ENCODE measurements at regions not wholly inside any gene's neighbourhood (a gene's known extent, or its start where the extent isn't known, plus 50 kb on each side); places are given as distances from the start of the nearest gene placed in this dataset.

- Mint-ChIP-seq H3K4me3 (peak overlapping the region; percentile 51 to 82 (median 70)), H3K4me1 (peaks cover 0 to 22% (median 5%) of the 10 kb centered on the region in 4 donors), H3K27me3 (no peaks in the 10 kb centered on the region), H3K36me3 (no peaks in the 10 kb centered on the region), H3K9me3 (peaks cover 0 to 5% (median 1%) of the 10 kb centered on the region in 8 donors), H3K27ac (peak overlapping the region in 4 of 7 donors; percentile 30 to 72 (median 49))
- intact Hi-C loops (cut with micrococcal nuclease): no loop called here
- DNase-seq: peak in 1 of 5 donors; percentile 1
- Histone ChIP-seq H3K27me3 (ENCODE audit: insufficient read depth, low read length) (no peaks in the 10 kb centered on the region), H3K9me3 (ENCODE audit: control insufficient read depth in 1 of 2, low read length in 2 of 2) (no peaks in the 10 kb centered on the region), H3K27ac (ENCODE audit: low read depth, low read length) (no peak overlapping the region), H3K36me3 (ENCODE audit: insufficient read depth, low read length) (no peaks in the 10 kb centered on the region), H3K4me3 (ENCODE audit: low read length in 2 of 2) (no peak overlapping the region), H3K4me1 (ENCODE audit: insufficient read depth, low read length) (no peaks in the 10 kb centered on the region)
- ChIA-PET CTCF (ENCODE audit: partially characterized antibody) (no interaction called here), POLR2A (ENCODE audit: partially characterized antibody) (no interaction called here)
Observed at GRCh38 chr2:4673025-4673489, 969.7 kb downstream of the DCDC2C start.

DNA sequence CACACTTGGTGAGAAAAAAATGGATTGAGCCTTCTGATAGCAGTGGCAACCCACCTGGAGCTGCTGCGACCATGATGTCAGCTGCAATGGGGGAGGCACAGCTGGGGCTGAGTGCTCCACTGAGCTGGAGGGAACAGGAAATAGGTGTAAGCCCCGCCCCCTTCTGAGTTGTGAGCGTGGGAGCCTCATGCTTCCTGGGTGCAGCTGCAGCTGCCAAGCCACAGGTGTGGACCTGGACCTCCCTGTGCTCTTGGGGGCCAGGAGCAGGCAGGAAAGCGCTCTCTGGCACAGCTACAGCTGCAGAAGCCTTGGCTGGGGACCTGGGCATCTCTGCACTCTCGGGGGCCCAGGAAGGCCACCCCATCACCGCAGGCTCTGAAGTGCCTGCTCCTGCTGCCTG, 970.6 kb downstream of the DCDC2C start:
- intact Hi-C loops (cut with micrococcal nuclease): no loop called here
- peak in 3 of 5 donors; percentile 1 to 14 (median 14) for DNase-seq
- no peaks in the 10 kb centered on the region for H3K9me3 ChIP-seq (ENCODE audit: control insufficient read depth in 1 of 2, low read length in 2 of 2)
- CTCF ChIA-PET (ENCODE audit: partially characterized antibody): no interaction called here
- H3K27ac ChIP-seq (ENCODE audit: low read depth, low read length): no peak overlapping the region
- no peaks in the 10 kb centered on the region for H3K27me3 ChIP-seq (ENCODE audit: insufficient read depth, low read length)
- H3K4me1 ChIP-seq (ENCODE audit: insufficient read depth, low read length): no peaks in the 10 kb centered on the region
- POLR2A ChIA-PET (ENCODE audit: partially characterized antibody): no interaction called here
- Mint-ChIP-seq H3K36me3 (no peaks in the 10 kb centered on the region), H3K4me3 (peak overlapping the region in 7 of 8 donors; percentile 33 to 72 (median 64)), H3K9me3 (peaks cover 0 to 4% (median 1%) of the 10 kb centered on the region in 8 donors), H3K27me3 (no peaks in the 10 kb centered on the region), H3K27ac (peak overlapping the region in 3 of 7 donors; percentile 62 to 82 (median 79)), H3K4me1 (peaks cover 0 to 22% (median 5%) of the 10 kb centered on the region in 4 donors)
- H3K4me3 ChIP-seq (ENCODE audit: low read length in 2 of 2): no peak overlapping the region
- no peaks in the 10 kb centered on the region for H3K36me3 ChIP-seq (ENCODE audit: insufficient read depth, low read length)

GRCh38 chr2:4675295-4675694, 971.9 kb downstream of the DCDC2C start:
- CTCF ChIA-PET (ENCODE audit: partially characterized antibody): no interaction called here
- no peak overlapping the region for H3K4me3 Mint-ChIP-seq
- no peaks in the 10 kb centered on the region for H3K4me1 ChIP-seq (ENCODE audit: insufficient read depth, low read length)
- H3K9me3 ChIP-seq (ENCODE audit: control insufficient read depth in 1 of 2, low read length in 2 of 2): no peaks in the 10 kb centered on the region
- H3K27ac Mint-ChIP-seq: no peak overlapping the region
- no peaks in the 10 kb centered on the region for H3K36me3 Mint-ChIP-seq
- intact Hi-C loops (cut with micrococcal nuclease): no loop called here
- peaks cover 0 to 22% (median 5%) of the 10 kb centered on the region in 4 donors for H3K4me1 Mint-ChIP-seq
- no peak overlapping the region for H3K4me3 ChIP-seq (ENCODE audit: low read length in 2 of 2)
- H3K27me3 Mint-ChIP-seq: no peaks in the 10 kb centered on the region
- POLR2A ChIA-PET (ENCODE audit: partially characterized antibody): no interaction called here
- no peaks in the 10 kb centered on the region for H3K27me3 ChIP-seq (ENCODE audit: insufficient read depth, low read length)
- no peaks in the 10 kb centered on the region for H3K36me3 ChIP-seq (ENCODE audit: insufficient read depth, low read length)
- peaks cover 0 to 6% (median 4%) of the 10 kb centered on the region in 8 donors for H3K9me3 Mint-ChIP-seq
- no peak for DNase-seq
- no peak overlapping the region for H3K27ac ChIP-seq (ENCODE audit: low read depth, low read length)

DNA sequence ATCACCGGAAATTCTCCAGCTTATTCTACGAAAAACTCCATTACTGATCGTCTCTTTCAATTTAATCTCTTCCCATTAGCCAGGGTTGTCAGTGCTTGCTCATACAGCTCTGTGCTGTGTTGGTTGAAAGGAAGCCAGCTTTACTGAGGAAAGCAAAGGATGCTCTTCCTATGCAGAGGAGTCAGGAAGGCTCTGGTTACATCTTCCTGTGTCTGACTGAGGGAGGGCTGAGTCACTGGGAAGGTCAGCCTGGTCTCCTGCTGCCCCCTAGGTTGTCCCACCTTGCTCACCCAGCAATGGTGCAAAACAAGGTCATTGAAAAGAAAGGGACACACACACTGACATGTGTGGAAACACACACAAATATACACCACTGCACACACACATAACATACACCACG, 975.6 kb downstream of the DCDC2C start:
- Mint-ChIP-seq H3K27me3 (no peaks in the 10 kb centered on the region), H3K36me3 (no peaks in the 10 kb centered on the region), H3K4me3 (no peak overlapping the region), H3K9me3 (peaks cover 0 to 6% (median 2%) of the 10 kb centered on the region in 8 donors), H3K4me1 (peaks cover 0 to 1% (median under 1%) of the 10 kb centered on the region in 4 donors), H3K27ac (no peak overlapping the region)
- Histone ChIP-seq H3K27ac (ENCODE audit: low read depth, low read length) (no peak overlapping the region), H3K27me3 (ENCODE audit: insufficient read depth, low read length) (no peaks in the 10 kb centered on the region), H3K4me3 (ENCODE audit: low read length in 2 of 2) (no peak overlapping the region), H3K36me3 (ENCODE audit: insufficient read depth, low read length) (no peaks in the 10 kb centered on the region), H3K4me1 (ENCODE audit: insufficient read depth, low read length) (no peaks in the 10 kb centered on the region), H3K9me3 (ENCODE audit: control insufficient read depth in 1 of 2, low read length in 2 of 2) (no peaks in the 10 kb centered on the region)
- CTCF ChIA-PET (ENCODE audit: partially characterized antibody): no interaction called here
- no peak for DNase-seq
- intact Hi-C loops (cut with micrococcal nuclease): no loop called here
- POLR2A ChIA-PET (ENCODE audit: partially characterized antibody): no interaction called here

- no peaks in the 10 kb centered on the region for H3K27me3 ChIP-seq (ENCODE audit: insufficient read depth, low read length)
- Mint-ChIP-seq H3K4me1 (no peaks in the 10 kb centered on the region), H3K27me3 (no peaks in the 10 kb centered on the region), H3K9me3 (peaks cover 0 to 6% (median 2%) of the 10 kb centered on the region in 8 donors), H3K36me3 (no peaks in the 10 kb centered on the region), H3K4me3 (no peak overlapping the region), H3K27ac (no peak overlapping the region)
- H3K4me1 ChIP-seq (ENCODE audit: insufficient read depth, low read length): no peaks in the 10 kb centered on the region
- no peaks in the 10 kb centered on the region for H3K36me3 ChIP-seq (ENCODE audit: insufficient read depth, low read length)
- no peak overlapping the region for H3K27ac ChIP-seq (ENCODE audit: low read depth, low read length)
- intact Hi-C loops (cut with micrococcal nuclease): no loop called here
- POLR2A ChIA-PET (ENCODE audit: partially characterized antibody): no interaction called here
- no peak overlapping the region for H3K4me3 ChIP-seq (ENCODE audit: low read length in 2 of 2)
- CTCF ChIA-PET (ENCODE audit: partially characterized antibody): no interaction called here
- no peak for DNase-seq
- H3K9me3 ChIP-seq (ENCODE audit: control insufficient read depth in 1 of 2, low read length in 2 of 2): no peaks in the 10 kb centered on the region
Observed at GRCh38 chr2:4679391-4679790, 976.0 kb downstream of the DCDC2C start.

DNA sequence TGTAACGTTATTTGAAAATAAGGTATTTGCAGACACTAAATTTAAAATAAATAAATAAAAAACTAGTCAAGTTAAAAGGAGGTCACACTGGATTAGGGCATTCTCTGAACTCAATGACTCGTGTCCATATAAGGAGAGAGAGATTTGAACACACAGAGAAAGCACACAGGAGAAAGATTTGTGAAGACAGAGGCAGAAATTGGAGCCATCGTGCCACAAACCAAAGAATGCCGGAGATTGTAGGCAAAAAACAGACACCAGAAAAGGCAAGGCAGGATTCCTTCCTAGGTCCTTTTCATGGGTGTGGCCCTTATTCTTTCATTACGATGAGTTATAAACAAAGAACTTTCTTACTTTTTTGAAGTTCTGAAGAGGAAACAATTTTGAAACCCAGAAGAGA, 981.5 kb downstream of the DCDC2C start:
- POLR2A ChIA-PET (ENCODE audit: partially characterized antibody): no interaction called here
- no peak overlapping the region for H3K27ac Mint-ChIP-seq
- Histone ChIP-seq H3K4me1 (ENCODE audit: insufficient read depth, low read length) (no peaks in the 10 kb centered on the region), H3K27ac (ENCODE audit: low read depth, low read length) (no peak overlapping the region), H3K27me3 (ENCODE audit: insufficient read depth, low read length) (no peaks in the 10 kb centered on the region), H3K4me3 (ENCODE audit: low read length in 2 of 2) (no peak overlapping the region), H3K9me3 (ENCODE audit: control insufficient read depth in 1 of 2, low read length in 2 of 2) (no peaks in the 10 kb centered on the region), H3K36me3 (ENCODE audit: insufficient read depth, low read length) (no peaks in the 10 kb centered on the region)
- no peak overlapping the region for H3K4me3 Mint-ChIP-seq
- H3K36me3 Mint-ChIP-seq: no peaks in the 10 kb centered on the region
- peaks cover 0 to 6% (median 3%) of the 10 kb centered on the region in 8 donors for H3K9me3 Mint-ChIP-seq
- CTCF ChIA-PET (ENCODE audit: partially characterized antibody): no interaction called here
- H3K4me1 Mint-ChIP-seq: no peaks in the 10 kb centered on the region
- intact Hi-C loops (cut with micrococcal nuclease): no loop called here
- no peaks in the 10 kb centered on the region for H3K27me3 Mint-ChIP-seq
- DNase-seq: no peak

GRCh38 chr2:4690913-4691312, 987.5 kb downstream of the DCDC2C start:
- intact Hi-C loops (cut with micrococcal nuclease): no loop called here
- no peaks in the 10 kb centered on the region for H3K9me3 ChIP-seq (ENCODE audit: control insufficient read depth in 1 of 2, low read length in 2 of 2)
- ChIA-PET POLR2A (ENCODE audit: partially characterized antibody) (no interaction called here), CTCF (ENCODE audit: partially characterized antibody) (no interaction called here)
- no peak overlapping the region for H3K27ac Mint-ChIP-seq
- H3K4me1 ChIP-seq (ENCODE audit: insufficient read depth, low read length): no peaks in the 10 kb centered on the region
- peaks cover 2 to 16% (median 7%) of the 10 kb centered on the region in 8 donors for H3K9me3 Mint-ChIP-seq
- no peaks in the 10 kb centered on the region for H3K27me3 Mint-ChIP-seq
- H3K4me3 Mint-ChIP-seq: no peak overlapping the region
- no peak overlapping the region for H3K4me3 ChIP-seq (ENCODE audit: low read length in 2 of 2)
- no peaks in the 10 kb centered on the region for H3K36me3 ChIP-seq (ENCODE audit: insufficient read depth, low read length)
- no peak overlapping the region for H3K27ac ChIP-seq (ENCODE audit: low read depth, low read length)
- no peaks in the 10 kb centered on the region for H3K36me3 Mint-ChIP-seq
- no peak for DNase-seq
- no peaks in the 10 kb centered on the region for H3K27me3 ChIP-seq (ENCODE audit: insufficient read depth, low read length)
- H3K4me1 Mint-ChIP-seq: no peaks in the 10 kb centered on the region

DNA sequence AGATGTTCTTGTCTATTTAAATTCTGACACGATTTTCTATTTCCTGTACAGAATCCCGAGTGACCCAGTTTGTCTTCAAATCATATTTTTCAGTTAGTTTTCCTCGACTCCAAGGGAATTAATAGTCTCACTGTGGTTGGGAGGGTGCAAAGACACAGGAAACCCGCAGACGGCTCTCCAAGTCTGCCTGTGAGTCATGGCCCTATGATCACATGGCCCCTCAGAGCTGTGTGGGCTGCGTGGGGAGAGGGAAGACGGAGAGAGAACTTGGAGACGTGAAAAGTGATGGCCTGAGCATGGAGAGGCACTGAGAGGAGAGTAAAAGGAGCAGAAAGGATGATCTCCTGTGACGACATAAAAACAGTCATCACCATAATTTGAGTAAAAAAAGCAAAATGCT, 989.9 kb downstream of the DCDC2C start:
- no peaks in the 10 kb centered on the region for H3K27me3 Mint-ChIP-seq
- CTCF ChIA-PET (ENCODE audit: partially characterized antibody): no interaction called here
- H3K9me3 Mint-ChIP-seq: peaks cover 2 to 17% (median 7%) of the 10 kb centered on the region in 8 donors

More for the DNA sequence above, 989.9 kb downstream of the DCDC2C start:
- H3K27ac ChIP-seq (ENCODE audit: low read depth, low read length): no peak overlapping the region
- no peak for DNase-seq
- H3K4me3 ChIP-seq (ENCODE audit: low read length in 2 of 2): no peak overlapping the region
- no peaks in the 10 kb centered on the region for H3K36me3 Mint-ChIP-seq
- no peaks in the 10 kb centered on the region for H3K27me3 ChIP-seq (ENCODE audit: insufficient read depth, low read length)
- no peaks in the 10 kb centered on the region for H3K4me1 ChIP-seq (ENCODE audit: insufficient read depth, low read length)
- H3K36me3 ChIP-seq (ENCODE audit: insufficient read depth, low read length): no peaks in the 10 kb centered on the region
- no peaks in the 10 kb centered on the region for H3K4me1 Mint-ChIP-seq
- intact Hi-C loops (cut with micrococcal nuclease): no loop called here
- no peaks in the 10 kb centered on the region for H3K9me3 ChIP-seq (ENCODE audit: control insufficient read depth in 1 of 2, low read length in 2 of 2)
- no peak overlapping the region for H3K27ac Mint-ChIP-seq
- POLR2A ChIA-PET (ENCODE audit: partially characterized antibody): no interaction called here
- no peak overlapping the region for H3K4me3 Mint-ChIP-seq

Measured in CD4-positive, alpha-beta memory T cell (primary cell).